HG03135 (cell line): ENCODE measurements at regions not wholly inside any gene's neighbourhood (a gene's known extent, or its start where the extent isn't known, plus 50 kb on each side); places are given as distances from the start of the nearest gene placed in this dataset.
"Not testable (repeated sequence)": the region's sequence is repeated elsewhere in the genome, so short reads cannot be mapped to it uniquely, and the experiment has no call there.

ENCODE experiments used
- ATAC-seq: cut with Tn5 transposase; IDR thresholded peaks from one replicate; pipeline ENCODE4 v1.9.1; 2021; ENCODE audit warnings: mild to moderate bottlenecking, moderate library complexity; ENCODE audit not compliant: unreplicated experiment

- no peak for ATAC-seq
Measured at GRCh38 chr2:160583813-160584537, 90.4 kb upstream of the RBMS1 start.

- ATAC-seq, result no peak
Measured at GRCh38 chr2:160584972-160585494, 91.4 kb upstream of the RBMS1 start.

GRCh38 chr2:160590664-160591063, 97.1 kb upstream of the RBMS1 start:
- no peak for ATAC-seq

- ATAC-seq, result no peak
Measured at GRCh38 chr2:160592401-160592800, 98.8 kb upstream of the RBMS1 start.

GRCh38 chr2:160592993-160593392, 99.4 kb upstream of the RBMS1 start:
- ATAC-seq, result no peak

- ATAC-seq, result no peak
Measured at GRCh38 chr2:160596441-160596840, 102.8 kb upstream of the RBMS1 start.

GRCh38 chr2:160600437-160600836, 106.8 kb upstream of the RBMS1 start:
- not testable (repeated sequence) for ATAC-seq

GRCh38 chr2:160602073-160602472, 108.5 kb upstream of the RBMS1 start:
- ATAC-seq, result no peak

- no peak for ATAC-seq
Measured at GRCh38 chr2:160603771-160604510, 110.3 kb upstream of the RBMS1 start.

GRCh38 chr2:160606341-160606740, 112.7 kb upstream of the RBMS1 start:
- no peak for ATAC-seq

- no peak for ATAC-seq
Measured at GRCh38 chr2:160608599-160608998, 115.0 kb upstream of the RBMS1 start.

- ATAC-seq, result no peak
Measured at GRCh38 chr2:160609346-160609745, 115.7 kb upstream of the RBMS1 start.

GRCh38 chr2:160610041-160610440, 116.4 kb upstream of the RBMS1 start:
- ATAC-seq, result no peak

- ATAC-seq, result no peak
Measured at GRCh38 chr2:160612266-160612856, 118.8 kb upstream of the RBMS1 start.

GRCh38 chr2:160613466-160614153, 120.0 kb upstream of the RBMS1 start:
- ATAC-seq, result no peak

GRCh38 chr2:160614391-160614790, 120.8 kb upstream of the RBMS1 start:
- ATAC-seq, result no peak

GRCh38 chr2:160615706-160616105, 122.1 kb upstream of the RBMS1 start:
- ATAC-seq, result no peak

- ATAC-seq, result no peak
Measured at GRCh38 chr2:160616149-160616548, 122.5 kb upstream of the RBMS1 start.

- ATAC-seq, result no peak
Measured at GRCh38 chr2:160621748-160622147, 128.1 kb upstream of the RBMS1 start.

- ATAC-seq, result not testable (repeated sequence)
Measured at GRCh38 chr2:160628020-160628637, 134.5 kb upstream of the RBMS1 start.

GRCh38 chr2:160628811-160629210, 135.2 kb upstream of the RBMS1 start:
- ATAC-seq, result no peak
